Panc1 (cell line): ENCODE measurements at regions not wholly inside any gene's neighbourhood (a gene's known extent, or its start where the extent isn't known, plus 50 kb on each side); places are given as distances from the start of the nearest gene placed in this dataset.

Experiments
- POLR2AphosphoS5 ChIP-seq: IDR thresholded peaks from 2 replicates; pipeline ENCODE4 v1.6.1; 2012; ENCODE audit warnings: mild to moderate bottlenecking, low read depth, low read length, moderate library complexity
- SIN3A ChIP-seq: IDR thresholded peaks from 2 replicates; pipeline ENCODE4 v1.6.1; 2012; ENCODE audit warnings: low read depth, mild to moderate bottlenecking, low read length, moderate library complexity, borderline replicate concordance; ENCODE audit not compliant: insufficient read depth
- TF ChIP-seq, protein P1 (sequence below): fragments of 450-650 bp; IDR thresholded peaks from 2 replicates; pipeline ENCODE4 v1.5.1; 2017; ENCODE audit warnings: mild to moderate bottlenecking
- TF ChIP-seq, protein P2 (sequence below), 2 experiments: IDR thresholded peaks; 2 replicates each; pipeline ENCODE4 v1.6.1; 2011 to 2012; ENCODE audit warnings: low read depth in 2 of 2, control low read depth in 1 of 2, low read length in 1 of 2, mild to moderate bottlenecking in 1 of 2, moderate library complexity in 1 of 2; ENCODE audit not compliant: insufficient read depth in 1 of 2

- TF ChIP-seq, protein P1, sequence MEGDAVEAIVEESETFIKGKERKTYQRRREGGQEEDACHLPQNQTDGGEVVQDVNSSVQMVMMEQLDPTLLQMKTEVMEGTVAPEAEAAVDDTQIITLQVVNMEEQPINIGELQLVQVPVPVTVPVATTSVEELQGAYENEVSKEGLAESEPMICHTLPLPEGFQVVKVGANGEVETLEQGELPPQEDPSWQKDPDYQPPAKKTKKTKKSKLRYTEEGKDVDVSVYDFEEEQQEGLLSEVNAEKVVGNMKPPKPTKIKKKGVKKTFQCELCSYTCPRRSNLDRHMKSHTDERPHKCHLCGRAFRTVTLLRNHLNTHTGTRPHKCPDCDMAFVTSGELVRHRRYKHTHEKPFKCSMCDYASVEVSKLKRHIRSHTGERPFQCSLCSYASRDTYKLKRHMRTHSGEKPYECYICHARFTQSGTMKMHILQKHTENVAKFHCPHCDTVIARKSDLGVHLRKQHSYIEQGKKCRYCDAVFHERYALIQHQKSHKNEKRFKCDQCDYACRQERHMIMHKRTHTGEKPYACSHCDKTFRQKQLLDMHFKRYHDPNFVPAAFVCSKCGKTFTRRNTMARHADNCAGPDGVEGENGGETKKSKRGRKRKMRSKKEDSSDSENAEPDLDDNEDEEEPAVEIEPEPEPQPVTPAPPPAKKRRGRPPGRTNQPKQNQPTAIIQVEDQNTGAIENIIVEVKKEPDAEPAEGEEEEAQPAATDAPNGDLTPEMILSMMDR: no peak
- TF ChIP-seq, protein P2, sequence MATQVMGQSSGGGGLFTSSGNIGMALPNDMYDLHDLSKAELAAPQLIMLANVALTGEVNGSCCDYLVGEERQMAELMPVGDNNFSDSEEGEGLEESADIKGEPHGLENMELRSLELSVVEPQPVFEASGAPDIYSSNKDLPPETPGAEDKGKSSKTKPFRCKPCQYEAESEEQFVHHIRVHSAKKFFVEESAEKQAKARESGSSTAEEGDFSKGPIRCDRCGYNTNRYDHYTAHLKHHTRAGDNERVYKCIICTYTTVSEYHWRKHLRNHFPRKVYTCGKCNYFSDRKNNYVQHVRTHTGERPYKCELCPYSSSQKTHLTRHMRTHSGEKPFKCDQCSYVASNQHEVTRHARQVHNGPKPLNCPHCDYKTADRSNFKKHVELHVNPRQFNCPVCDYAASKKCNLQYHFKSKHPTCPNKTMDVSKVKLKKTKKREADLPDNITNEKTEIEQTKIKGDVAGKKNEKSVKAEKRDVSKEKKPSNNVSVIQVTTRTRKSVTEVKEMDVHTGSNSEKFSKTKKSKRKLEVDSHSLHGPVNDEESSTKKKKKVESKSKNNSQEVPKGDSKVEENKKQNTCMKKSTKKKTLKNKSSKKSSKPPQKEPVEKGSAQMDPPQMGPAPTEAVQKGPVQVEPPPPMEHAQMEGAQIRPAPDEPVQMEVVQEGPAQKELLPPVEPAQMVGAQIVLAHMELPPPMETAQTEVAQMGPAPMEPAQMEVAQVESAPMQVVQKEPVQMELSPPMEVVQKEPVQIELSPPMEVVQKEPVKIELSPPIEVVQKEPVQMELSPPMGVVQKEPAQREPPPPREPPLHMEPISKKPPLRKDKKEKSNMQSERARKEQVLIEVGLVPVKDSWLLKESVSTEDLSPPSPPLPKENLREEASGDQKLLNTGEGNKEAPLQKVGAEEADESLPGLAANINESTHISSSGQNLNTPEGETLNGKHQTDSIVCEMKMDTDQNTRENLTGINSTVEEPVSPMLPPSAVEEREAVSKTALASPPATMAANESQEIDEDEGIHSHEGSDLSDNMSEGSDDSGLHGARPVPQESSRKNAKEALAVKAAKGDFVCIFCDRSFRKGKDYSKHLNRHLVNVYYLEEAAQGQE (IDR thresholded peaks at IDR 0.05; ENCODE audit: insufficient read depth in 1 of 2, low read depth in 2 of 2, low read length in 1 of 2): no peak
- no peak for TF ChIP-seq POLR2AphosphoS5
- TF ChIP-seq SIN3A: no peak
Observed at GRCh38 chr7:69489533-69489932, 108.7 kb upstream of the AUTS2 start.
